ENCODE measurements at regions not wholly inside any gene's neighbourhood (a gene's known extent, or its start where the extent isn't known, plus 50 kb on each side); places are given as distances from the start of the nearest gene placed in this dataset.

DNA sequence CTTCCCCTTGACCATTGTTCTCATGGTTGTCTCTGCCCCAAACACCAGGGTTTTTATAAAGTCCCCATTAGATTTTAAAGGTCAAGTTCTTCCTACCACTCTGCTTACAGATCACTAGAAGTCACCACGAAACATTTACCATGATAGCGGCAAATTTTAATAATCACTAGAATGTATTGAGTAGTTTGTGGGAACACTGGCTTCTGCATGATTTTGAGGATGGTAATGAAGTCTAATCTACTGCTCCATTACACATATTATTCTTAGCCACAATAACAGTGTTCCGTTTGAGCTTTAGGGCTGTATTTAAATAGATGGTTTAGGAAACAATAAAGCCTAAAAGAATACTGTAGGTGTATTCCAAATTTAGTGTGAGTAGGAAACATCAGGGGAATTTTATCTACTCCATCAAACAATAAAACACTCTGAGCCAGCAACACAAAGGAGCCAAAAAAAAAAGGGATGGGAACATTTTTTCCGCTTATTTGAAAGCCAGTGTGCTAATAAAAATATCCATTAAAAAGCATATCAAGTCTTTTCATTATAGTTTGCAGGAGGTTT is 49.7 kb downstream of the KLF12 start:
- no peak for DNase-seq (ENCODE audit: low read depth, low spot score)

DNA sequence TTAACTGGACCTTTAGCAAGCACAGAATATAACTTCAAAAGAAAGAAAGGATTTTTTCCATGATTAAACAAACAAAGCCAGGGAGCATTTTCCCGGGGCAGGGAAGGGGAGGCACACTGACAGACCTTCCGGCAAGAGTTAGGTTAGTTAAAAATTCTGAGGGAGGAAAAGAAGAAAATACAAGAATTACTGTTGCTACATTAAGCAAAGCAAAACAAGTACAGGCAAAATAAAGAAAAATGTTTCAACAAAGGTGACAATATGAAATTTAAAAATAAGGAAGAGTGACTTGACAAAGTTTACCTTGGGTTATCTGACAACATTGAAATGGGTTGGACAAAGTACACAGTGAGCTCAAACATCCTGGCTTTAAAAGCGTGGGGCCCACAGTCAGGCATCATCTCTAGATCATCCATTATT is 51.5 kb downstream of the KLF12 start:
- DNase-seq (ENCODE audit: low read depth, low spot score), result no peak

DNA sequence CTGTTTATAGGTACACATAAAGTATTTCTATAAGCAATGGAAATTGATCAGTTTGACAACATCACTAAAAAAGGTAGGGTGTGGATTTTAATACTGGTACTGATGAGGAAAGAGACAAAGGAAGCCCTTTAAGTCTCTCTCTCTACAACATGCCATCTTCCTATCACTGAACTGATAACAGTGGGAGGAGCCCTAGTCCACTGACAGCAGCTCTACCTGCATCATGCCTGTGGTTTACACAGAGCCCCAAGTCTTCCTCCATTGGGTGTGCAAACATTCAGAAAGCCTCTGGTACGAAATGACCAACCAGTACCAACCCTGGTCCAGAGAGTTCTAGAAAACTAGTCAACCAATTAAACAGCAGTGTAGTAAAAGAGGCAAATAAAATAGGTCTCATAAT is 53.4 kb downstream of the KLF12 start:
- DNase-seq (ENCODE audit: low read depth, low spot score), result no peak

DNA sequence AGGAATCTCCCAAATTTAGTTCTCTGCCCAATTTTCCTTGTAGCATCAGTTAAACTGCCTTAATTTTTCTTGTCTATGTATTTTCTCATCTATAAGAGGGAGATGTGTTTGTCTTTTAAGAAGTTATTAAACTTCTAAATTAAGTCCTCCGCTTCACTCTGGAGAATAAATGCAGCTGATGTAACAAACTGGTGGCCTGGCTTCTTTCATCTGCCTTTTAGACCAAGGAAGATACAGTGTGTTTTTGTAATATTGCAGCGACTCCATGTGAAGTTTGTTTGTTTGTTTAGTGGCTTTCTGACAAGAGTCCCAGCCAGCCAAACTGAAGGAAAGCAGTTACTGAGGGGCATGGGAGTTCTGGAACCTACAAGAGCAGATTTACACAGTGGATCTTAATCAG is 56.4 kb downstream of the KLF12 start:
- no peak for DNase-seq (ENCODE audit: low read depth, low spot score)

DNA sequence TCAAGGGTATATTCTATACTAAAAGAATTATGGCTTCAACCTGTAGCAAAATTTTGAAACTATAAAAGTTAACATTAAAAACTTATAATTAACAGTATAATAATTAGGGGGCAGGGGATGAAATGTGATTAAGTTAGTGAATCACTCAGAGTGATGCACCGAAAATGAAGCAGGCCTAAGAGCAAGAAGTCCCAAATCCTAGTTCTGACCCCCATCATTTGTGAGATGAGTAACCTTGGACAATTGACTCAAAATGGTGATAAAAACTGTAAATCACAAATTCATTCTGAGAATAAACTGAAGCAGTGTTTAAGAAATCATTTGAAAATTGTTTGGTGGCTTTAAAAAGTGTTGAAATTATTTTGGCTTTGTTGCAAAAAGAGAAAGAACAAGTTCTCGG is 56.8 kb downstream of the KLF12 start:
- DNase-seq (ENCODE audit: low read depth, low spot score), result no peak

DNA sequence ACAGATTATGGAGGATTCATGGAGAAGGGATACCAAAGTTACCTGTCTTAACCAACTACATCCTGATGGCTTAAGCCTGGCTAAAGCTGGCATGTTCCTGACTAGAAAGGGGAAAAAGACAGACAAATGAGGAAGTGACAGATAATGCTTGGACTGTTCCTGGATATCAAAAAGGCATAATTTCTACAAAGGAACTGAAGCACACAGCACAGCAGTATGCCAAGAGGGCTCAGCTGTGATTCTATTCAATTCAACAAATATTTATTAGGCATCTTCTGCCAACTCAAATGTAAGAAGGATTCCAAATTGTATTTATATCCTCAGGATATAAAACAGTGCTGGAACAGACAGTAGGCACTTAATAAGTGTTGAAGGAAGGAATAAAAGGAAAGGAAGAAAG is 59.5 kb downstream of the KLF12 start:
- DNase-seq (ENCODE audit: low read depth, low spot score), result no peak

DNA sequence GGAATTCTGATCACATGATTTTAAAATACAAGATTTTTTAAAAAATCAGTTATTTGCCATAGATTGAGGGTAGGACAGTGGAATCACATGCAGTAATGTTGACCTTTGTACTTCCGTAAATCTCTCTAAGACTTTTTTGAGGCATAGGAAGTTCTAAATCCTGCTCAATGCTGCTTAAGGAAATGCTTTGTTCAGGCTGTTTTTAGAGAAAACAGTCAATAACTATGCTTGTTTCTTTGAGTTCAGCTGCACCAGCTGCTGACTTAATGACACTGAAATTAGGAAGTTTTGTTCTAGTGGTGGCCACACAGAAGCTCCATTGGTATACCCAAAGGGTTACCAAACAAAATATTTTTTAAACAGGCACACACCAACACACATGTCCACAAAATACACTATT is 60.9 kb downstream of the KLF12 start:
- DNase-seq (ENCODE audit: low read depth, low spot score), result no peak

DNA sequence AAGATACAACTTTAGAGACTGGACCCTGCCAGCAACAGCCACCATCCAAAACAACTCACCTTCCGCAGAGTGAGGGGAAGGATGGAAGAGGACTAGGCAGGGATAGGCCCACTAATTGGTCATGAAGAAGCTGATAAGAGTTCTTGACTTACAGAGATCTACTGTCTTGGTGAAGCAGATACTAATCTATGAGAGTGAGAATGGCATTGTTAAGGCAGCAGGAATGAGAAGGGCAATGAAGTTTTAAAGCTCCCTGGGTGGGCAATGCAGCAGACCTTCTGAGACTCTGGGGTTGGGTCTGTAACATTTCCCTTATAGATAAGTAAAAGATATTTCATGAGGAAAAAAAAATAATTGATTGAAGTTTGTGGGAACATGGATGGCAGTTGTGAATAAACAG is 63.7 kb downstream of the KLF12 start:
- DNase-seq (ENCODE audit: low read depth, low spot score), result no peak

DNA sequence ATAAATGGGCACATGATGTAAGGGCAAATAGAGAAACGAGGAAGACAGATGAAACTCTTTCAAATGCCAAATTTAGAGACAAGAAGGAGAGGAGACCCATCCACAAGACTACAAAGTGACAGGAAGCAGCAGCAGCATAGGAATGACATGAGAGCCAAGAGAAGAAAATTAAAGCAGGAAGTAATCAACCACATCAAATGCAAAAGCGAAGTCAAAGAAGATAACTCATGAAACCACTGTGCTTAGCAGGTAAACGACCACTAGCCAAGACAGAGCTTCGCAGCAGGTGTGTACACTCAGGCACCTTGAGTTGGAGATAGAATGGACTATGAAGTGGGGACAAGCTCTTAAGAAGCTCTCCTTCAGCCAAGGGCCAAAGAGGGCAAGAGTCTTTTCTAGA is 64.1 kb downstream of the KLF12 start:
- DNase-seq (ENCODE audit: low read depth, low spot score), result no peak

DNA sequence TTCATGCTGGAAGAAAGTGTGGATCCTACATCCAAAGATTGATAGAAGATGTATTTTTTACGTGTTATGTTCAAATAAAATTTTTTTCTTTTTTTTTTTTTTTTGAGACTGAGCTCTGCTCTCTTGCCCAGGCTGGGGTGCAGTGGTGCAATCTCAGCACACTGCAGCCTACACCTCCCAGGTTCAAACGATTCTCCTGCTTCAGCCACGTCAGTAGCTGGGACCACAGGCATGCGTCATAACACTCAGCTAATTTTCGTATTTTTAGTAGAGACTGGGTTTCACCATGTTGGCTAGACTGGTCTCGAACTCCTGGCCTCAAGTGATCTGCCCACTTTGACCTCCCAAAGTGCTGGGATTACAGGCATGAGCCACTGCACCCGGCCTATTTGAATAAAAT is 65.7 kb downstream of the KLF12 start:
- DNase-seq (ENCODE audit: low read depth, low spot score), result no peak

DNA sequence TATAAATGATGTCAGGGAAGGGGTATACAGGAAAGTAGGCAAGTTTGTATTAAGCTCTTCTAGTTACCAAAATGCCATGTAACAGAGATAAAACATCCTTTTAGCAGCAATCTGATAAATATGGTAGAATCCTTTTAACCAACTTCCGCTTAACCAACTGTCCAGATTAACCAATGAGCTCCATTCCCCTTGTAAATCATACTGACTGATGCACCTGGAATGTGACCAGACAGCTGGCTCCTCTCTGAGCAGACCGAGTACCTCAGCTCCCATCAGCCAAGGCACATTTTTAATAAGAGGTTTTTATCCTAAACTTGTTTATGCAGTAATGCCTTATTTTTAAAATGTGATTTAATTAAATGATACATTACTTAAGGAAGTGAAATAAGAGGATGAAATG is 66.4 kb downstream of the KLF12 start:
- DNase-seq (ENCODE audit: low read depth, low spot score), result no peak

DNA sequence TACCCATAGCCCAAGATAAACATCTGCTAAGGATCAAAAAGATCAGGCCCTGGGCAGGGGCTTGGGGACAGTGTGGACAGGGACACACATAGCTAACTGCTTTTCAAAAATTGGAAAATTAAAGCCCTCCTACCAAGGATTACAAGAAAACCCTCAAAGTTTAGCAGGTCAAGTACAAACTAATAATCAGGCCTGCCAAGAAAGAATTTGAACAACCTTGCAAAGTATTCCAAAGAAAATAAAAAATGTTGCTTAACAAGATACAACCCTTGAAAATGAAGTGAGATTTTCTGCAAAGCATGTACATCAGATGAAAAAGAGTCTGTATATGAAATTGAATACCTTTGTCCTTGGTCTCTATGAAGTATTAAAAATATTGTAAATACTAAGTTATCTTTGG is 67.3 kb downstream of the KLF12 start:
- no peak for DNase-seq (ENCODE audit: low read depth, low spot score)

DNA sequence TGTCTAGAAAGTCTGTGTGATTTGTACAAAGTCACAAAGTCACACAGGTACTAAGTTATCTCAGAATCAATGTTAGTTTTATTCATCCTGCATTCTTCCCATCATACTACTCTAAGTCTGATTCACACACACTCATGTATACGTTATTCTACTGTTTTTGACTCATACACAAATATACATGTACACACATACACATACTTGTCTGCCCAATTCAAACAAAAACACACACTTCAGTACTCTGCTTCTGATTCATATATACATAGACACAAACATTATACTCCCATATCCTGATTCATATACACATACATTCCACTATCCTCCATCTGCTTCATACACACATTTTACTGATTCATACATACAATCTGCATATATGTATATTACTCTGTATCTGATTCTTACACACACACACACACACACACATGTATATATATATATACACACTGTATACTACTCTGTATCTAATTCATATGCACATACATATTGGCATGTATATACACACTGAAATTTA is 69.3 kb downstream of the KLF12 start:
- no peak for DNase-seq (ENCODE audit: low read depth, low spot score)

DNA sequence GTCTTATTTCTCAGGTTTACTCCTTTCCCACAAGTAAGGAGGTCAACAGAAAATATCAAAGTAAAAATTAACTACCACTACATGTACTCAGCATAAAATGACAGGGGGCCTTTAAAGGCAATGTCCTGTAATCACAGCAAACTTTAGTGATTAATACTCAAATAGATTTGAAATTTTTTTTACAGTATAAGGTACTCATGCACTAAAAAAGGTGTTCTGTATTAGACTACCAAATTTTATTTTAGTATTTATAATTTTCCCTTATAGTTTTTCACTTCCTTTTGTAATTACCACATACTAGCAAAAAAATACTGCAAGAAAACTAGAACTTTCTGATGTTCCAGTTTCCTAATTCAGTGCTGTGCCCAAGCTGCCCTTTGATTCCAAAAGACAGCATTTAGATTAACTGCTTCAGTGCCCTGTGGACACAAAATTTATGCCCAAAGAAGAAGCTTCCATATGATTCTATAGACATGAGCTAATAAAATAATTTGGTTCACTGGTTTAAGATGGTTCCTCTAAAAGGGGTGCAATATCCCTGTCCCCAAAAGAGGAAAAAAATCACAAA is 70.6 kb downstream of the KLF12 start:
- no peak for DNase-seq (ENCODE audit: low read depth, low spot score)

DNA sequence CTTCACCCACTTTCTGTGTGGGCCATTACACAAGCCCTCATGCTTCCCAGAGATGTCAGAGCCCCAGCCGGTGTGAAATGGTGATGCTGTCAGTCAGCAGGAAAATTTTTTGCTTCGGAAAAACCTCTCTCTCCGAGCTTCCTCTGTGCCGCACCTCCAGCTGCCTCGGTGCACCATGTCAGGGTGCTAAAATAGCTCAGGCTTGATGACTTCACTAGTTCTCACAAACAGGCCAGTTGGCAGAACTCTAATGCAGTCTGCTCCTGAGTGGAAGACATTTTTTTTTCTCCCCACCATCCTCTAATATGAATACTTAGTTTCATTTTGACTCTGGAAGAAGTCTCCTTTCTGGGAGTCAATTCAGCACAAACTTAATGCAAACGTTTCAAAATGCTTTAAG is 71.3 kb downstream of the KLF12 start:
- no peak for DNase-seq (ENCODE audit: low read depth, low spot score)

DNA sequence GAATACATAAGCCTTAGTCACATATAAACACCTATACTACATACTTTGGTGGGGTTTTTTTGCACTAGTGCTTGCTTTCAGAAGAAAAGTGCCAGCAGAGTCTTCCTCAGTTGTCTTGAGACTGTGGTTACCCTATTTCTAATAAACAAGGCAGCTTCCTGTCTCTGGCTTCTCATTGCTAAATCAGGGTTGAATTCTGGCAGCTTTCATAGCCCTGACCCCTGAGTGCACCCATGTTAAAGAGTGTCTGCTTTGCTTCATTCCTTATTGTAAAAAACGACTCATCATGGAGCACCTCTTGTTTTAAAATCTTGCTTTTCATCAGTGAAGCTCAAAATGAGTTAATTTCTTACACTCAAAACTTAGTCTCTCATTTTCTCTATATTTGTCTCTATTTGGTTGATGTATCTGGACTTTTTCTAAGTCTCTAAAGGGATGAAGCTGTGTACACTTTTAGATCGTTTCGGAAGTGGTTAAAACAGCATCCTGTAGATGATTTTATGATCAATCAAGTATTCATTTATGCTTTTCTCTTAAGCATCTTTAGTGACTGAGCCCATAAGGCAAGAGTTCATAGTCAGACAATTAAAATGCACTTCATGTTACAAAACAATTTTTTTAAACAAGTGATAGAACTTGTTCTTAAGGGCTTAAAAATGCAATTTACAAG is 72.1 kb downstream of the KLF12 start:
- no peak for DNase-seq (ENCODE audit: low read depth, low spot score)

DNA sequence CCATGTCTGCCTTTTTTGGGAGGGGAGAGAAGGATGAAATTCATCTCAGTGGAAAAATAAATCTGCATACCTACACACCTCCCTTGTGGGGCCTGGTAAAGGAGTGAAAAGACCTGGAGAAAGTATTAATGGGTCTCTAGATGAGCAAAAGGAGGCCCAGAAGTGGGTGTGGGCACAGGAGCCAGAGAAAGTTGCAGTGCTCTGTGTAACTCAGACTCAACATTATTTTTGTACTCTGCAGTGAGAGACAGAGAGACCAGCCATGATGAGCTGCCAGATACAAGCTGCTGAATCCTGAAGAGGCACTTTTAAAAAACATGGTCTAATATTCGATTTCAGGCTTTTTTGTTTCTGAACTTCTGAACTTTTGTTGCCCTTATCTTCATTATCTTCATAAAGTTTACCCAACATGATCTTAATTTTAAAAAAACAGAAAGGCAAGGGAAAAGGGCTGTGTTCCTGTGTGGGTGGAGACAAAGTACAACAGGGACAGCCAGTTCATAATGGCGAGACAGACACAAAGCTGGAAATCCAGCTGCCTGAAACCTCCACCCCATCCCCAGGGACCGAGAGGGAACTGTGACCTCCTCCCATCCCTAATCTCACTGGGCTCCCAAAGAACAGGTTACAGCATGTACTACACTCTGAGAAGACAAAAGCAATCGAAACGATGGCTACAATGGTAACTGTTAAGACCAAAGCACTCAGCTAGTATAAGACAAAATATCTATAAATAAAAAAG is 77.2 kb downstream of the KLF12 start:
- no peak for DNase-seq (ENCODE audit: low read depth, low spot score)

DNA sequence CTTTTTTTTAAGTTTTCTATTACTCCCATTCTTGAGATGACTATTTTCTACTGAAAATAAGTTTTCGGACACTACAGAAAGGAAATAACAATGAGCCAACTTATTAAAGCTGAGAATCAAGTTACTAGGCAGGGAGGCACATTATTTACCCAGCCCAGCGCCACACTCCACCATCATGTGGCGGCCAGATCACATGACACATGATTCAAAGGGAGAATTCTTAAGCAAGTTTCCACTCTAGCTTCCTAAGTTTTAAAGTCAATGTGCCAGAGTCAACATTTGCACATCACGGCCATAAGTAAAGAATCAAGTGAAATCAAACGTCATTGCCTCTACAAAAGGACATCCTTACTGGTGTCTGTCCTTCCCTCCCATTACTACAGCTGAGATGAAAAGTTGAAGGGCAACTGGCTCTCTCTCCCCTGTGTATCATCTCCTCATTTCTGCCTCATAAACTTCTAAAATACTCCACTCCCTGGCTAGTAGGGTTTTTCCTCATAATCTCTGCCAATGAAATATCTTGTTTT is 81.7 kb downstream of the KLF12 start:
- DNase-seq (ENCODE audit: low read depth, low spot score), result no peak

DNA sequence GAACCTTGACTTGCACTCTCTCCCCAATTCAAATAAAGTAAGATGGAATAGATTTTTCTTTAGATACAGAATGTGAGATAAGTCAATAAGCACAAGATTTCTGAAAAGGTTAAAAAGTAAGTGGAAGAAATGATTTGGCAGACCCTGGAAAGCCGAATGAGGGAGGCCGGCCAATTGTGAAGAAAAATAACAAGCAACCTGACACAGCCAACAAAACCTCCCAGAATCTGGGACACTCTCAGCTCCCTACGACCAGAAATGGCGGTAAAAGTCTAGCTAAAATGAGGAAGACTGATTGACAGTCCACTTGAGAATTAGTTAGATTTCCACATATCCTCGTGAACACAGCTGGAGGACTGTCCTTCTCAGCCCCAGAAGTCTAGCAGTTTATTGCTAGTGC is 85.4 kb downstream of the KLF12 start:
- no peak for DNase-seq (ENCODE audit: low read depth, low spot score)

DNA sequence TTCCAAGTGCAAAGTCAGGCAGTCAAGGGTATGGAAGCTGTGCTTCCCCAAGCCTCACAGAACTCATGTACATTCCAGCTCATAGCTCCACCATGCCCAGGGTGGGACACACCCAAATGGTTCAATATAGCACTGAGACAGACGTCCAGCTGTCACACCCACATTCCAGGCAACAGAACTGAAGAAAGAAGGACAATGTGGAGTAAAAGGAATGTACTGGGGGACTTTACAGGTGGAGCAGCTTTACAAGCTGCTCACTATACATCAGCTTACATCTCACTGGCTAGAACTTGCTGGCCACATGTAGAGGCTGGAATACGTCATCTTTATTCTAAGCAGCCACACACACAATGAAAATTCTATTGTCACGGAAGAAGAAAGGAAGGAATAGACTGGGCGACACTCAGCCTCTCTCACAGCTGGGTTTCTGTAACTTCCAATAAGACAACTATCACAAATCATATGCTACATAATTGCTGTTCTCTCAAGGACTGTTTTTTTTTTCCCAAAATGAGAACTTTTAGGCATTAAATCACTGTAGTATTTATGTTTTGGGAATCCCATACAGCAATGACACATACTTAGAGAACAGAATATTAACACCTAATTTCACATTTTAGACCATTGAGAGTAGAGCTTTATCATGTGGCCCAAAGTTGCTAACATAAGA is 86.1 kb downstream of the KLF12 start:
- DNase-seq (ENCODE audit: low read depth, low spot score), result peak; percentile 23

DNA sequence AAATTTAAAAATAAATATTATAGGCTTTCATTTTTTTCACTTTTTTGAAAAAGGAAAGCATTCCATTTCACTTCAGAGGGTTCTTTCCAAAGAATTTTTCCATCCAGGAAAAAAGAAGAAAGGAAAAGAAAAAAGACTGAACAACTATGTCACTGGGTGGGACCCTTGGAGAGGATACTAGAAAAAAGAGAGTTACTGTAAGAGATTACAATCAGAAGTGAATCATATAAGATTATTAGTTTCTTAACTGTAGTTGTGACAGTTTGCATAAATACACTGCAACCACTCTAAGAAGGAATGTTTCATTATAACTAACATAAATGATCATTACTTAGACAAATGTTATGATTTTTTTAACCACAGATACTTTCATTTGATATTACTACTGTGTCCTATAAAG is 87.8 kb downstream of the KLF12 start:
- DNase-seq (ENCODE audit: low read depth, low spot score), result no peak

DNA sequence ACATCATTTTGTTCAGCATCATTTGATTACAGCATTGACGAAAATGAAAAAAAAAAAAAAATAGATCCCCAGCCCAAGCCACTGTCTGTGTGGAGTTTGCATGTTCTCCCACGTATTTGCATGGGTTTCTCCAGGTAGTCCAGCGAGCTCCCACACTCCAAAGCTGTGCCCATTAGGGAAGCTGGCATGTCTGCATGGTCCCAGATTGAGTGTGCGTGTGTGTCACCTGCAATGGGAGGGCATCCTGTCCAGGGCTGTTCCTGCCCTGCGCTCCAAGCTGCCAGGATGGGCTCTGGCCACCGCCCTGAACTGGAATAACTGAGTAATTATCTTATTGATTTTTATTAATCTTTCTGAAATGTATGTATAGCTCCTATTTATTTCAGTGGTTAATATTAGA is 88.6 kb downstream of the KLF12 start:
- no peak for DNase-seq (ENCODE audit: low read depth, low spot score)

Data from ELF-1 (cell line).